ENCODE measurements at regions not wholly inside any gene's neighbourhood (a gene's known extent, or its start where the extent isn't known, plus 50 kb on each side); places are given as distances from the start of the nearest gene placed in this dataset.
"Not testable (repeated sequence)": the region's sequence is repeated elsewhere in the genome, so short reads cannot be mapped to it uniquely, and the experiment has no call there.

DNA sequence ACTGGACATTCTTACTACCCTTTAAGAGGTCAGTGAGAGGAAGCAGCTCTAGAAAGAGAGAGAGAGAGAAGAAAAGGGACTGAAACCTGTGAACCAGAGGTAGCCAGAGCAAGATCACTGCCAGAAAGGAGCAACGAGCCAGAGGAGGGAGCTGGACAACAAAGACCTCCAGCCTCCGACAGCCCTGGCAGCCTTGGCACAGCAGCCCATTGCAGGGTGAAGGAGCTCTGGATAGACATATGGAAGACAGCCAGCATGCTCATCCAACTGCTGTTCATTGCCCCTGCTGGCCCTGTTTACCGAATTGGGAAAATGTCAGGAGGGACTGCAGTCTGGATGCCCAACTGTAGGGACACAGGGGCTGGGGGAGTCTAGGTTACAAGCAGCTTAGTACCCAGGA is 228.4 kb upstream of the SLC35G4 start:
- DNase-seq (ENCODE audit: low read depth): no peak

- no peak for DNase-seq (ENCODE audit: low read depth)
Measured at GRCh38 chr18:11379660-11380059, 229.7 kb upstream of the SLC35G4 start.

DNA sequence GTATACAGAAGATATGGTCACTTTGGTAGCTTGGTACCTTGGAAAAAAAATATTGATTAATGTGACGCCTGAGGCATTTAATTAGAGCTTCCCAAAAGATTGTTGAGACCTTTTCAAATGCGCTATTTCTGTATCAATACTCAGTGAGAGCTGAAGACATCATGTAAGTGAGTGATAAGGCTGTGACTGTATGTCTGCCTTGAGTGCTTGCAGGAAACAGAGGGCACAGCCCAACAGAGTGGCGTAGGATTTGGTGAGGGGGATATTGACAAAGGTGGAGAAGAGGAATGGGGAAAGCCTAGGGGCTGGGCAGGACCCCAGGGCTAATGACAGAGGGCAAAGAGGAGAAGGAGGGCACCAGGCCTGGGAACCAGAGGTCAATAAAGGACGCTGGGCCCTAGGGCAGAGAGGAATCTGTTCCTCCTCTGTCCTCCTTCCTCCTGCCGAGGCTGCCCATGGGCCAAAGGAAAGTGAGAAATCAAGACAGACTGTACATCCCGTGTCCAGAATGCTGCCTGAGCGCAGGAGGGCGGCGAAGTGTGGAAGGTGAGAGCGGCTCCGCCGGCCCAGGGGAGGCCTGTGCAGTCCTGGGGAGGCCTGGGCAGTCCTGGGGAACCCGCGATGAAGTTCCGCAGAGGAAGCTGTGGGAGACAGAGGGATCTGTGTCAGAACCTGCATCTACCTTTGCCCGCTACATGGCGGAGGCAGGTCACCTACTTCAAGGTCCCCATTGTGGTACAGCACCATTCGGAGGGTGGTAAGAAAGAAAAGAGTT is 228.6 kb upstream of the PIEZO2 start:
- DNase-seq (ENCODE audit: low read depth): no peak

DNA sequence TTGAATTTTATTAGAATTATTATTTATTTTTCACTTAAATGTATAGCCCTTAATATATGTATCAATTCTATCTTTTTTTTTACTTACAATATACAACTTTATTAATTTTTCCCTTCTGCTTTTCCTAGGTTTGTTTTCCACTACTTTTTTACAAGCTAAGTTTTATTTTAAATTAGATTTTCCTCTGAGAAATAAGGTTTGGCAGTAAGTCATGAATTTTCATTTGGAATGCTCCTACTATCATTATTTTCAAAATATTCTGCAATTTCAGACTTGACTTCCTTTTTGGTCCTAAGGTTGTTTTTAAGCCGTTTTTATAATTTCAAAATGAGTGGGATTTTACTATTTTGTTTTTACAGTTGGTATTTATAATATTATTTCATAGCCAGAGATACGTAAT is 222.8 kb upstream of the PIEZO2 start:
- no peak for DNase-seq (ENCODE audit: low read depth)

DNA sequence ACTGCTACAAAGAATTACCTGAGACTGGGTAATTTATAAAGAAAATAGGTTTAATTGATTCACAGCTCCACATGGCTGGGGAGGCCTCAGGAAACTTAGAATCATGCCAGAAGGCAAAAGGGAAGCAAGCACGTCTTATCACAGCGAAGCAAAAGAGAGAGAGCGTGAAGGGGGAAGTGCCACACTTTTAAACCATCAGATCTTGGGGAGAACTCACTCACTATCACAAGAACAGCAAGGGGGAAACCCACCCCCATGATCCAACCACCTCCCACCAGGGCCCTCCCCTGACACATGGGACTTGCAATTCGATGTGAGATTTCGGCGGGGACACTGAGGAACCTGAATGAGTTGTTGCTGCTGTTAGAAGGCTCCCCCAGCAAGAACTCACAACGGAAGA is 220.2 kb upstream of the PIEZO2 start:
- no peak for DNase-seq (ENCODE audit: low read depth)

DNA sequence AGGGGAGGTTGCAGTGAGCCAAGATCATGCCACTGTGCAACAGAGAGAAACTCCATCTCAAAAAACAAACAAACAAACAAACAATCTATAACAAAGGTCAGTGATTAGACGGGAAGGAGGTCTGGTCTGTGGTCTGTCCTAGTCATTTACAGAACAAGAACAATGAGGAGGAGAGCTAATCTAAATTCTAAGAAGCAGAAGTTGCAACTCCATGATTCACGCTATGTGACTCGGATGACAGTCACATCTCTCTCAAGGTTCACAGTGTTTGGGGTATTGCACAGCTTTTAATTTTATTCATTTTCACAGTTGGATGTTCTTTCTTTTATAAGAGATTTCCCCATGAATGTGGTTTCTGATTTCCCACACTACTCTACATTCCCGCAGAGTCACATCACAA is 218.7 kb upstream of the PIEZO2 start:
- no peak for DNase-seq (ENCODE audit: low read depth)

- no peak for DNase-seq (ENCODE audit: low read depth)
Measured at GRCh38 chr18:11367351-11367750, 218.0 kb upstream of the PIEZO2 start.

- no peak for DNase-seq (ENCODE audit: low read depth)
Measured at GRCh38 chr18:11366410-11366809, 217.0 kb upstream of the PIEZO2 start.

GRCh38 chr18:11362856-11363255 is 213.5 kb upstream of the PIEZO2 start:
- no peak for DNase-seq (ENCODE audit: low read depth)

DNA sequence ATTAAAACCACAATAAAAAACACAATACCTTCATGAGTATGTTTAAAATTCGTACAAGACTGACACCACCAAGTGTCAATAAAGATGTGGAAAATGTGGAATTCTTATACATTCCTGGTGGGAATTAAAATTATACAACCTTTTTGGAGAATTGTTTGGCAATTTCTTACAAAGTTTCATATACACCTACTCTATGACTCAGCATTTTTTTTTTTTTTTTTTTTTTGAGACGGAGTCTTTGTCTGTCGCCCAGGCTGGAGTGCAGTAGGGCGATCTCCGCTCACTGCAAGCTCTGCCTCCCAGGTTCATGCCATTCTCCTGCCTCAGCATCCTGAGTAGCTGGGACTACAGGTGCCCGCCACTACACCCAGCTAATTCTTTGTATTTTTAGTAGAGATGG is 212.5 kb upstream of the PIEZO2 start:
- DNase-seq (ENCODE audit: low read depth): not testable (repeated sequence)

DNA sequence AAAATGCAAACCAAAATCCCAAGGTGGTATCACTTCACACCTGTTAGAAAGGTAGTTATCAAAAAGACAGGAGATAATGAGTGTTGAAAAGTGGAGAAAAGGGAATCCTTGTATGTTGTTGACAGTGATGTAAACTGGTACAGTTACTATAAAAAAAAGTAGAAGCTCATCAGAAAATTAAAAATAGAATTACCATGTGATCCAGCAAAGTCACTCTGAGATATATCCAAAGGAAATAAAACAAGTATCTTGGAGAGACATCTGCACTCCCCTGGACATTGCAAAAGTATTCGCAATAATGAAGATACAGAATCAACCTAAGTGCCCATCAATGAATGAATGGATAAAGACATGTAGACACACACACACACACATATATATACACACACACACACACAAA is 208.3 kb upstream of the PIEZO2 start:
- no peak for DNase-seq (ENCODE audit: low read depth)

- not testable (repeated sequence) for DNase-seq (ENCODE audit: low read depth)
Measured at GRCh38 chr18:11344576-11344975, 195.2 kb upstream of the PIEZO2 start.

GRCh38 chr18:11343096-11343495 is 193.7 kb upstream of the PIEZO2 start:
- DNase-seq (ENCODE audit: low read depth): no peak

DNA sequence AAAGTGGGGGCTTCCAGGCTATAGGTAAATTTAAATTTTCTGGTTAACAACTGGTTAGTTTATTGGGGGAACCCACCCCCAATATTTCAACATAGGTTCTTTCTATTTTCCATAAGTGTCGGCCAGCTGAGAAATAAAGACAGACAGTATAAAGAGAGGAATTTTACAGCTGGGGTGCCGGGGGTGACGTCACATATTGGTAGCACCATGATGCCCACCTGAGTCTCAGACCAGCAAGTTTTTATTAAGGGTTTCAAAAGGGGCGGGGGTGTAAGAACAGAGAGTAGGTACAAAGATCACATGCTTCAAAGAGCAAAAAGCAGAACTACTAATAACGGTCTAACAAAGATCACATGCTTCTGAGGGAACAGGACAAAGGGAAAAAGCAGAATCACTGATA is 192.7 kb upstream of the PIEZO2 start:
- DNase-seq (ENCODE audit: low read depth): not testable (repeated sequence)

GRCh38 chr18:11339188-11339775 is 189.9 kb upstream of the PIEZO2 start:
- DNase-seq (ENCODE audit: low read depth): no peak

DNA sequence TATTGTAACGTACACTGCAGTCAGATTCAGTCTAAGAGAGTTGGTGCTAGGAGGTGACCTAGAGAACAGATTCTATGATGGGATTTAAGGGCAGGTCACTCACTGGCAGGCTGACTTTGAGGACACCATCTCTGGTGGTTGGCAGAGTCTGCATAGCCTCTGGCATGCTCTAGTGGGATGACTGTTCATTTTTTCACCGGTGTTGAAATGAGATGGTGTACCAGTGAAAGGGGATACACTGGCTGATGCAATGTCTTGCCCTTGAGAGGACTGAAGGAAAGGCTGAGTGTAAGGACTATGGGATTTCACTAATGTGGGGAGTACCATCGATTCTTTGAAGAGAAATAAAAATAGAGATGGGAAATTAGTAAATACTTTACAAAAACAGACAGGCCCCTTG is 186.9 kb upstream of the PIEZO2 start:
- DNase-seq (ENCODE audit: low read depth): no peak

DNA sequence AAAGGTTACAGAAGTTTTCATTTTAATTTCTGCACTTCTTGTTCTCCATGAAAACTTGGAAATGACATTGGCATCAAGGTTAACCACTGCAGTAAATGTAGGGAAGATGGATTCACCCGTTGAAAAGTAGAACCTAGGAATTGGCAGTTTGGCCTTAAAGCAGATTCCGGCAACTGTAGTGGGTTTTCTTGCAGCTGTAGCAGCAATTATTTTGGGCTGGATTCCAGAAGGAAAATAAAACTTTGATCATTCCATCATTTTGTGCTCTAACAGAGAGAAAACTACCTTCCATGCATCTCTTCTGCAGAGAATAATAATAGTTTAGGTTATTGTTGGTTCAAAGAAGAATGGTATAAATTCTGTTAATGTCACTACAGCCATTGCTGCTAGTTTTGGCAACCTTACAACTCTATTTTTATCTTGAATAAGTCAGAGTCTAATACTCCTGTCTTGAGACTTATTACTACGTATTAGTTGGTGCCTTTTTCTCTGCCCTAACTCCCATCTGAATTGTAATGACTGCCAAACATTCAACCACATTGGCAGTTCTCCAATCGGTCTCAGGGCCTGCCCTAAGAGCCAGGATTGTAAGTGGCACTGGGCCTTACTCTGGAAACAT is 178.1 kb upstream of the PIEZO2 start:
- no peak for DNase-seq (ENCODE audit: low read depth)

DNA sequence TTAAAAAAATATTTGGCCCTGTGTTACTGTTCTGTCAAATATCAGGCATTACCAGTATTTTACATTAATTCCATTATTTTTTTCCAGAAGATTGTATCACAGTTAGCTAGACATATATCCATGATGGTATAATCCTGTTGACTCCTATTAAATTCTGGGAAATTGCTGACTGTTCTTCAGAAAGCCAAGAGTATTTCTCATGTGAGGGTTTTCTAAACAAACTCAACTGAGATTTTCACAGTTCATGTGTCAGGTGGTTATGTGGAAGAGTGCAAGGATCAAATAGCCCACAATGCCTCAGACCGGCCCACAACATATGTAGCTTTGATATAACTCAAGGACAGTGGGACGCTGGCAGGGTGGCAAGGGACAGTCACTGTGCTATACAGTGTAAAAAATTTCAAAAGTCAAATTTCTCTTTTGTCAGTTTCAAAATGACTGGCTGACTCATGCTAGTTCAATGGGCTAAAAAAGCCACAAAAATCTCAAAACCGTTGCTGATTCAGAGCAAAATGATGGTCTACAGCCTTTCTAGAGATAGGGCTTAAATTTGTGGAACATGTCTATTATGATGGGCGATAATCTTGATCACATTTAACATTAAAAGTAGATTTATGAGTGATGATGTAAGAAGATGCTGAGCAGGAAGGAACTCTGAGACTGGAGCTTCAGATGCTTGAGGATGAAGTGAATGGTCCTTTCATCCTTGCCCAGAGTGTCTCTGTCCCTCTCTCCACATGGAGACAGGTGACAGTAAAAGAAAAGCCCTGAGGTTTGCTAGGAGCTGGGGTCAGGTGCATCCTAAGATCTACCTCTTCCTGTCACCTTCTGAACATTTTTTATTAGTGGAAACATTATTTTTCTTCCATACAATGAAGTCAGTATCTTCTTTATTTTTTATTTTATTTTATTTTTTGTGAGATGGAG is 175.8 kb upstream of the PIEZO2 start:
- DNase-seq (ENCODE audit: low read depth): no peak

DNA sequence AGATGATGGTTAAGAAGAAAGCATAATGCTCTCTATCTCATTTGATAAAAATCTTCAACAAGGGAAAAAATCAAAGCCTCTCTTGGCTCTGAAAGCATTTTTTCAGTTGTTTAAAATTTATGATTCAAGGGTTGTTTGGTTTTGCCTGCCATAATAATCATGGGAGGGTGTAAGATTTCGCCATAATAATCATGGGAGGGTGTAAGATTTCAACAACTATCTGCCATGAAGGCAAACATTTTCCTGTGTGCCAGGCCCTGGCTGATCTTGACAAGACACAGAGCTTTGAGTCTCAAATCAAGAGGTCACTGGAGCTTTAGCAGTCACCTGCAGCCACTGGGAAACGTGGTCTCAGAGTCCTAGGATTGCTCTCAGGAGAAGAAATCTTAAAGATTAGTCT is 175.1 kb upstream of the PIEZO2 start:
- no peak for DNase-seq (ENCODE audit: low read depth)

- no peak for DNase-seq (ENCODE audit: low read depth)
Measured at GRCh38 chr18:11323359-11323819, 174.0 kb upstream of the PIEZO2 start.

DNA sequence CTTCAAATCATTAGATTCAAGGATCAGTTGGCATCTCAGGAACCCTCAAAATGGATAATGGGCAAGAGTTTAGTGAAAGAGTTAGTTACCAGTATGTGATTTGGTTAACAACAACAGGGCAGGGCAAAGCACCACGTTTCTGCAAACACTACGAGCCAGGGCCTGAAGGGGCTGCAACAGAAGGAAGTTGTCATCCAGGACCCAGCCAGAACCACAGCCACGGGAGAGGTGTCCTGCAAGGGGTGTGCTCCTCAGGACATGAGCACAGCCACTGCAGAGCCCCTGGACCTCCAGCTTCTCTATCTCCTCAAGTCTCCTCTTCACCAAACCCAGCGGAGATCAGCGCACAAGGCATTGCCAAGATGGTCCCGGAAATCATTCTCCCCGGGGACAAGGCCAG is 173.3 kb upstream of the PIEZO2 start:
- DNase-seq (ENCODE audit: low read depth): no peak

DNA sequence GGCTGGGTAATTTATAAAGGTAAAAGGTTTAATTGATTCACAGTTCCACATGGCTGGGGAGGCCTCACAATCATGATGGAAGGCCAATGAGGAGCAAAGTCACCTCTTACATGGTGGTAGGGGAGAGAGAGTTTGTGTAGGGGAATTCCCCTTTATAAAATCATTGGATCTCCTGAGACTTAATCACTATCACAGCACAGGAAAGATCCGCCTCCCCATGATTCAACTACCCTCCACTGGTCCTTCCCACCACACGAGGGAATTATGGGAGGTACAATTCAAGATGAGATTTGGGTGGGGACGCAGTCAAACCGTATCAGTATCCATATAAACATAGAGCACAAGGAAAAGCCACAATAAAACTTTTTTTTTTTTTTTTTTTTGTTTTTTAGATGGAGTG is 172.6 kb upstream of the PIEZO2 start:
- no peak for DNase-seq (ENCODE audit: low read depth)
